GM18517 (cell line): ENCODE measurements at regions not wholly inside any gene's neighbourhood (a gene's known extent, or its start where the extent isn't known, plus 50 kb on each side); places are given as distances from the start of the nearest gene placed in this dataset.
"Not testable (repeated sequence)": the region's sequence is repeated elsewhere in the genome, so short reads cannot be mapped to it uniquely, and the experiment has no call there.

Experiments used
- ATAC-seq: cut with Tn5 transposase; IDR thresholded peaks from one replicate; pipeline ENCODE4 v1.9.1; 2021; ENCODE audit warnings: mild to moderate bottlenecking, moderate library complexity; ENCODE audit not compliant: unreplicated experiment

DNA sequence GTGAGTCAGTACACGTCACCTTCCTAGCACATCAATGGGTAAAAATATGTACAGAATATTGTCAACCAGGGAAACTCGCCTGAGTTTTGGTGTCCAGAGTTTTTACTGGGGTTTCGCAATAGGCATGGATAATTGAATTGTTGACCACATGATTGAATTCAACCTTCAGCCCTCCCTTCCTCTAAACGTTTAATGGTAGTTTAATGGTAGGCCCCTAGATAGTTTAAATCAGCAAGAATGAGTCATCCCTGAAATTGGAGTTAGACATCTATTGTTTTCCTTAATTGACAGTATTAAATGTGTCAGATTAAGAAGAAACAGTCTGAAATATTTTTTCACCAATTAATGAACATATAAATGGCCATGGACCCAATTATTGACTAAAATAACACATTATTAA lies 57.8 kb upstream of the CACNA2D1 start:
- ATAC-seq: no peak

DNA sequence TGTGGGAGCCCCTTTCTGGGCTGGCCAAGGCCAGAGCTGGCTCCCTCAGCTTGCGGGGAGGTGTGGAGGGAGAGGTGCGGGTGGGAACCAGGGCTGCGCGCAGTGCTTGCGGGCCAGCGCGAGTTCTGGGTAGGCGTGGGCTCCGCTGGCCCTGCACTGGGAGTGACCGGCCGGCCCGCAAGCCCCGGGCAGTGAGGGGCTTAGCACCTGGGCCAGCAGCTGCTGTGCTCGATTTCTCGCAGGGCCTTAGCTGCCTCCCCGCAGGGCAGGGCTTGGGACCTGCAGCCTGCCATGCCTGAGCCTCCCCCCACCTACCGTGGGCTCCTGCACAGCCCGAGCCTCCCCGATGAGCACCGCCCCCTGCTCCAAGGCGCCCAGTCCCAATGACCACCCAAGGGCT lies 56.0 kb upstream of the CACNA2D1 start:
- ATAC-seq: not testable (repeated sequence)

DNA sequence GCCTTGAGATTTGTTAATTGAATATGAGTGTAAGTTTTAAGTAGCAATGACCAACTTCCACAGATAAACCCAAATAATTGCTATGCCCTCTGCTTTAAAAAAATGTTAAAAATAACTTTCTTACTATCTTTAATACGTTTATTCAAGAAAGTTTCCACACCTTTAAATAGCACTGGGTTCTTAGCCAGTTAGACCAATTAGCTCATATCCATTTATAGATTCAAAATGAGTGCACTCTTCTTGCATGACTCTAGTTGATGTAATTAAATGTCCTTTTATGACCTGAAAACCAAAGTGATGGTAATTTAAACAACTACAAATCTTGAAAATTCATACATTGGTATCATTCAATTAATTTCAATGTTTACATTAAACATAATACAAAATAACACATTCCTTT lies 50.8 kb upstream of the CACNA2D1 start:
- no peak for ATAC-seq
